SHP77 treated with DMSO at 0.1 percent for 48 hours (cell line): ENCODE measurements at regions not wholly inside any gene's neighbourhood (a gene's known extent, or its start where the extent isn't known, plus 50 kb on each side); places are given as distances from the start of the nearest gene placed in this dataset.
"Not testable (repeated sequence)": the region's sequence is repeated elsewhere in the genome, so short reads cannot be mapped to it uniquely, and the experiment has no call there.

ENCODE experiments used
- DNase-seq: peaks from one replicate; lab custom pipeline; 2025; lab: John Stamatoyannopoulos, UW

GRCh38 chr1:67482733-67483482 lies 52.7 kb upstream of the SERBP1 start:
- no peak for DNase-seq

- no peak for DNase-seq
Observed at GRCh38 chr1:67484492-67484891, 54.3 kb upstream of the SERBP1 start.

GRCh38 chr1:67485046-67485811 lies 55.0 kb upstream of the SERBP1 start:
- DNase-seq = no peak

- DNase-seq = no peak
Observed at GRCh38 chr1:67489643-67490042, 59.4 kb upstream of the SERBP1 start.

- DNase-seq = no peak
Observed at GRCh38 chr1:67491280-67491679, 61.1 kb upstream of the SERBP1 start.

GRCh38 chr1:67493148-67493547 lies 62.9 kb upstream of the SERBP1 start:
- DNase-seq = no peak

- no peak for DNase-seq
Observed at GRCh38 chr1:67495327-67495726, 65.1 kb upstream of the SERBP1 start.

GRCh38 chr1:67496329-67496728 lies 66.1 kb upstream of the SERBP1 start:
- DNase-seq = no peak

GRCh38 chr1:67500413-67500959 lies 70.3 kb upstream of the SERBP1 start:
- DNase-seq = peak; percentile 52

- no peak for DNase-seq
Observed at GRCh38 chr1:67503974-67504373, 73.8 kb upstream of the SERBP1 start.

GRCh38 chr1:67513392-67514294 lies 83.4 kb upstream of the SERBP1 start:
- DNase-seq = not testable (repeated sequence)

GRCh38 chr1:67514300-67514699 lies 84.1 kb upstream of the SERBP1 start:
- DNase-seq = no peak

- DNase-seq = no peak
Observed at GRCh38 chr1:67514786-67515185, 84.6 kb upstream of the SERBP1 start.

GRCh38 chr1:67515324-67516080 lies 85.3 kb upstream of the SERBP1 start:
- no peak for DNase-seq

- no peak for DNase-seq
Observed at GRCh38 chr1:67517046-67517445, 86.8 kb upstream of the SERBP1 start.

- no peak for DNase-seq
Observed at GRCh38 chr1:67522001-67522441, 91.8 kb upstream of the SERBP1 start.

GRCh38 chr1:67522793-67523192 lies 92.6 kb upstream of the SERBP1 start:
- DNase-seq = no peak

- DNase-seq = no peak
Observed at GRCh38 chr1:67524143-67525052, 94.2 kb upstream of the SERBP1 start.

- no peak for DNase-seq
Observed at GRCh38 chr1:67525053-67525760, 95.0 kb upstream of the SERBP1 start.

- no peak for DNase-seq
Observed at GRCh38 chr1:67528141-67528540, 97.9 kb upstream of the SERBP1 start.
